ENCODE measurements at regions not wholly inside any gene's neighbourhood (a gene's known extent, or its start where the extent isn't known, plus 50 kb on each side); places are given as distances from the start of the nearest gene placed in this dataset.
"Not testable (repeated sequence)": the region's sequence is repeated elsewhere in the genome, so short reads cannot be mapped to it uniquely, and the experiment has no call there.

DNA sequence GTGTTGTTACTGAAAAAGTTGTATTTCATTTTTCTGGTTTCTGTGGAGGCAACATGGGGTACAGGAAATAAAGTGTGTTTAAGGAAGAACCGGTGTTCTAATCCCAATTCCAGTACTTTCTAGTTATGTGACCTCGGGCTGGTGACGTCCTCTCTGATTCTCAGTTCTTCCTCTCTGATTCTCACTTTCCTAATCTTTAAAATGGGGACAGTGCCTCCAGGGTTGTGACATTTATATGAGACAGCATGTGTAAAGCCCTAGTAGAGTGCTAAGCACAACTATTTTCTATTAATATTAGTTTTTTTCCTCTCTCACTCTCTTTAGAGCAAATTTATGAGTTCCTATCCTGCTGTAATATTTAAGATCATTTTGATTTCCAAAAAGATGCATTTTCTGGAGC is 50.9 kb upstream of the PTPDC1 start:
- no peak for DNase-seq

DNA sequence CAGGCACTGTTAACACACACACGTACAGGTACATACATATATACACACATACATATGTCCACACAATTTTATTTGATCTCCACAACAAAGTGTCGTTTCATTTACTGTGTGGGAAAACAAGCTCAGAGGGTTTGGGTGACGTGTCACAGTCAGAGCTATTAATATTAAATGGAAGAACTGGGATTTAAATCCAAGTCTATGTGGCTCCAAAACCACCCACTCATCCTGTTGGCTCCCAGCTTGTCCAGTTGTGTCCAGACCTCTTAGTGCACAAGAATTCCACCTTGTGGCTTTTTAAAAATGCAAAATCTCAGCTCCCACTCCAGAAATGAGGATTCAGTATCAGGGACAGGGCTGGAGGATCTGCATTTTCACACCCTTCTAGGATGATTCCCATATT is 52.3 kb upstream of the PTPDC1 start:
- DNase-seq: no peak

DNA sequence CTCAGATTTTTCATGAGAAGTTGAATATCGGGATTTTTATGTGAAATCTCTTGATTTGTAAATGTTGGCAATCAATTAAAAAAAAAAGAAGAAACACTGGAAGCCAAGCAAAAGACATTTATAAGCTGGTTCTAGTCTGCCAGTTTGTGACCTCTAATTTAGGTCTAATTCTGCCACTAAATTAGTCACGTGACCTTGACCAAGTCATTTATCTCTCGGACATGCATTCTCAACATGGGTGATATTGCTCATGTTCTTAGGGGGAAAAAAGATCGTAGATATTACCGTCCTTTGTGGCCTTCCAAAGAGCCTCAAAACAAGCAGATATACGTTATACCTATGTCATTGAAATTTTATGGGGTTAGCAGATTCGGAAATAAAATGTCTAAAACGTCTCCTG is 52.9 kb upstream of the PTPDC1 start:
- DNase-seq: no peak

DNA sequence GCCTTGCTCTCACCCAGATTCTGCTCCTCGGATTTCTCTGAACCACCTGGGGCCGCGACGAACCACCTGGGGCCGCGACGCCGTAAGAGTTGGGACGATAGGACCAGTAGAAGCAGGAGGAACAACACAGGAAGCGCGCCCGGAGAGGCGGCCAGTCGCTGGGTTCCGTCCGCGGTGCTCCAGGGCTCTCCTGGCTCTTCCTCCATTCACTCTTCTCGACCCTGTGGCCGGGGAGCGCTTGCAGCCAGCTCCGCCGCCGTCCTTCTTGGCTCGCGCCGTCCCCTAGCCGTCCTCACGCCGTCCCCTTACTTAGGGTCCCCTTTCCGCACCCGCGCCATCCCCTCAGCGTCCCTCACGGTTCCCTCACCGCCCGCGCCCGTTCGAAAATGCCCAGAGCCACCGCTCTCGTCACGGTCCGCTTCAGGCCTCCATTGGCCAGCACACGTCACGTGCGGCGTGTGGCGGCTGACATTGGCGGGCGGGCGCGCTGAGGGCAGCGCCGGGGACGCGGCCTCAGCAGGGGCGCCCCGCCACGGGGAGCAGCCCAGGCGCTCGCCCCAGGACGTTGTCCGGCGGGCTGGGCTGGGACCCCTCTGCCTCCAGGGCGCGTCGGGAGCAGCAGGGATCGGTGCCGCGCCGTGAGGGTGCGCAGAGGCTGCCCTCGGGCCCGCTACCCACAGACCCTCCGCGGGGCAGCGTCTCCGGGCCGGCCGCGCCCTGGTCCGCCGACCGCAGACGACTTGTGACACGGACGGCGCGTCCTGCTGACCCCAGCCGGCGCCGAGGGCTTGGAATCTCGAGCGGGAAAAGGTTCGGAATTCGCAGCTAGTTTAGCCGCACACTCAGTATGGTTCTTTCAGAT is 53.7 kb upstream of the PTPDC1 start:
- peak; percentile 90 for DNase-seq

DNA sequence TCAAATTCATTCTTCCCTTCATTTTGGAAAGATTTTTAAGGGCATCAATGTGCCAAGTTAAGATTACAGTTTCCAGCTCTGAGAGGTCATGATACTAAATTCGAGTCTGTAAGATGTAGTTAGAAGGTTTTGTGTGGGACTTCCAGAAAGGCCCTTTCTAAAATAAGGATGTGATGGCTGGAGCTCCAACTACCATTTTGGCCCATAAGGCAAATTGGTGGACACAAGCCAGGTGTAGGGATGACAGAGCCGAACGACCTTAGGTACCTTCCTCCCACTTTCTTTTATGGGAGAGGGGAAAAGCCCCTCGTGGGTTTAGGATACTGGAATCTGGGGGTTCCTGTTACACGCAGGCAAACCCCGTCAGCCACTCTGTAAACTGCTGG is 54.3 kb upstream of the PTPDC1 start:
- no peak for DNase-seq

DNA sequence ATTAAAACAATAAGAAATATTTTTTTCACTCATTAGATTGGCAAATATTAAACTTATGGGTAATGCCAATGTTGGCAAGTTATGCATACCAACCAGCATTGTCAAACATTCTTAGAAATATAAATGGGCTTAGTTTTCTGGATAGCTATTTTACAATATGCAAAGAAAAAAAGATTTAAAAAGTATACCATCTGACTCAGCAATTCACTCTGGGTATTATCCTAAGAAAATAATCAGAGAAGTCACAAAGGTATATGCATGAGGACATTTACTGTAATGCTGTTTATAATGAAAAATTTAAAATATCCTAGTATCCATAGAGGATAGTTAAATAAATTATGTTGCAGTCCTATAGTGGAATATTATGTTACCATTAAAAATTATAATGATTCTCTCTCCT is 57.4 kb upstream of the PTPDC1 start:
- no peak for DNase-seq

DNA sequence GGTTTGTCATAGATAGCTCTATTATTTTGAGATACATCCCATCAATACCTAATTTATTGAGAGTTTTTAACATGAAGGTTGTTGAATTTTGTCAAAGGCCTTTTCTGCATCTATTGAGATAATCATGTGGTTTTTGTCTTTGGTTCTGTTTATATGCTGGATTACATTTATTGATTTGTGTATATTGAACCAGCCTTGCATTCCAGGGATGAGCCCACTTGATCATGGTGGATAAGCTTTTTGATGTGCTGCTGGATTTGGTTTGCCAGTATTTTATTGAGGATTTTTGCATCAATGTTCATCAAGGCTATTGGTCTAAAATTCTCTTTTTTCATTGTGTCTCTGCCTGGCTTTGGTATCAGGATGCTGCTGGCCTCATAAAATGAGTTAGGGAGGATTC is 61.8 kb upstream of the PTPDC1 start:
- DNase-seq: not testable (repeated sequence)

DNA sequence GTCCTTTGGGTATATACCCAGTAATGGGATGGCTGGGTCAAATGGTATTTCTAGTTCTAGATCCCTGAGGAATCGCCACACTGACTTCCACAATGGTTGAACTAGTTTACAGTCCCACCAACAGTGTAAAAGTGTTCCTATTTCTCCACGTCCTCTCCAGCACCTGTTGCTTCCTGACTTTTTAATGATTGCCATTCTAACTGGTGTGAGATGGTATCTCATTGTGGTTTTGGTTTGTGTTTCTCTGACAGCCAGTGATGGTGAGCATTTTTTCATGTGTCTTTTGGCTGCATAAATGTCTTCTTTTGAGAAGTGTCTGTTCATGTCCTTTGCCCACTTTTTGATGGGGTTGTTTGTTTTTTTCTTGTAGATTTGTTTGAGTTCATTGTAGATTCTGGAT is 63.4 kb upstream of the PTPDC1 start:
- DNase-seq: not testable (repeated sequence)

DNA sequence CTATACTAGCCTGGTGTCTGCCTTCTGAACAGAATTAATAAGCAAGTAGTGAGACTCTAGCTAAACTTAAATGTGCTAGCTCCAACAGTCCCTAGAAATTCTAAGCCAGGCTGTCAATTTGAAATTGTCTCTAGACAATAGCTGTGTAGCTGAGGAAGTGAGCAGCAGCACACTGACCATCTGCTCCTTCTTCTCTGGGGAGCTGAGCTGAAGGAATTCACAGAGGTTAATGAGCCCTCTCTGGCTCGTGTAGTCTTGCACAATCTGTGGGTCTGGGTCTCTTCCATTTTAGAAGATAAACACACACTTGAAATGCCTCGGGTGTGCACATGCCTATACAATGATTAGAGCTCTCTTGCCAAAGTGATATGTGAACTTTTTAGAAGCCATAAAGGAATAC is 63.5 kb upstream of the BARX1 start:
- no peak for DNase-seq

DNA sequence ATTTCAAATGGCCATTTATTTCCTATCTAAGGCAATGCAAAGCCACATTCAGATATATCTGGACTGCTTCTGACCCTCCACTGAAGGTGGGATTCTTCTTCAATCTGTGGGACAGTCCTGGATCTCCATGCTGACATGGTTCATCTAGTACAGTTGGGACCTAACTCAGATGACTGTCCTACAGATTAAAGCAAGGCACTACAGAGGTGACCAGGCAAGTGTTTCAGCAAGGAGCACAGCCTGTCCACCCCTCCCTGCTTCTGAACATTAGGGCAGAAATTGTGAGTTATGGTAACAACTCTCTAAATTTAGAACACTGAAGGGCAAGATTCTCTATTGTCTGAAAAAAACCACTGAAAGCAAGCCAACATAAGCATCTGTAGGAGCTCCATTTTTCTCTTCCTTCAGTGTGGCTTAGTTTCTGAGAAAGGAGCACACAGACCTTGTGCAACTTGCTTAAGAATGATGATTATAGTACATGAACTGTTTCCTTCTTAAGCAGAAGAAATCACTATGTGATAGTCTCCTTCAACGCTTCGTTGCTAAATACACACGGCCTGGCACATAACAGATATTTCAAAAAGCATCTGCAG is 62.9 kb upstream of the BARX1 start:
- DNase-seq: no peak

DNA sequence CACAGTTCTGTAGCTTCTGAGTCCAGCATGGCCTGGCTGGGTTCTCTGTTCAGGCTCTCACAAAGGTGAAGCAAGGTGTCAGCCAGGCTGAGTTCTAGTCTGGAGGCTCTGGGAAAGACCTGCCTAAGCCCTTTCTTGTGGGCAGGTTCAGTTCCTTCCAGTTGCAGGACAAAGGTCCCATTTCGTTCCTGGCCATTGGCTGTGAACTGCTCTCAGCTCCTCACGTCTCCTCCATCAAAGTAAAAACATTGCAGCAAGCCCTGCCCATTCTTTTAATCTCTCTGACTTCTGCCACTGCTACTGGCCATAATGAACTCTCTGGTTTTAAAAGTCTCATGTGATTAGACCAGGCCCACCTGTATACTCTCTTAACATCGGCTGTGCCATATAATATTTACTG is 61.6 kb upstream of the BARX1 start:
- no peak for DNase-seq

DNA sequence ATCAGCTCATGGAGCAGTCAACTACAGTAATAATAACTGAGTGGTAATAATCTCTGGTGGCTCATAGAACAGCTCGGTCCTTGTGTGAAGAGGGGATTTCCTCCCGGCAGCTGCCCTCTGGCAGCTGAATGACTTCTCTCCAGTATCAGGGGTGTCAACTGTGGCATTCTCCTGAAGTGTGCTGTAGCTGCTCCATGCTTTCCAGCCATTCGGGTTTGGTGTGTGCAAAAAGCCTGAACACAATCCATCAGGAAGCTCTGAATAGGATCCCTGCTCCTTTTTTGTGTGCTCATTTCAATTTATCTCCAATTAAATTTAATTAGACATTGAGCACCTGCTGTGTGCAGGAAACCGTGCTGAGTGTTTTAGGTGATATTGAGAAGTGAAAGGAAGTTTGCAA is 59.8 kb upstream of the BARX1 start:
- DNase-seq: no peak

DNA sequence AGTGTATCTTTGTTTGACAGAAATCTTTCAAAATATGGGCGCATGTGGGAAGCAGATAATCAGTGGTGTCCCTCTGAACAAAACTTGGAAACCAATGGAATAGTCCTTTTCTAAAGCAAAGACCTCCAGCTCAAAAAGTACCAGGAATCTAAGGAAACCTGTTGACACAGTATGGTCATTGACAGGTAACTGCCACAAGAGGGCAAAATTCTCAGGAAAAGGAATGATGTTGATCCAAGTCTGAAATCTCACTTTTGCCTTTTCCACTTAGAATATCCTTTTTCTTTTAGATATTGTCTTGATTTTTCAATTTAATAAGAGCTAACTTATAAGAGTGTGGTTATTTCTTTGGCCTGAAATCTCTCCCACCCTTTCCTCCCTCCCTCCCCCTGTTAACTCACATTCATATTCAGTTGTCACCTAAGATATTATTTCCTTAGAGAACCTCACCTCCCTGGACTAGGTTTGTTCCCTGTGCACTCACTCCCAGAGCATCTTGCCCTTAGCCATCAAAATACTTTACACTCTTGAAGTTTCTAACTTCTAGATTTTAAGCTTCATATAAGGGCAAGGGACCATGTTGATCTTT is 59.0 kb upstream of the BARX1 start:
- DNase-seq: no peak

DNA sequence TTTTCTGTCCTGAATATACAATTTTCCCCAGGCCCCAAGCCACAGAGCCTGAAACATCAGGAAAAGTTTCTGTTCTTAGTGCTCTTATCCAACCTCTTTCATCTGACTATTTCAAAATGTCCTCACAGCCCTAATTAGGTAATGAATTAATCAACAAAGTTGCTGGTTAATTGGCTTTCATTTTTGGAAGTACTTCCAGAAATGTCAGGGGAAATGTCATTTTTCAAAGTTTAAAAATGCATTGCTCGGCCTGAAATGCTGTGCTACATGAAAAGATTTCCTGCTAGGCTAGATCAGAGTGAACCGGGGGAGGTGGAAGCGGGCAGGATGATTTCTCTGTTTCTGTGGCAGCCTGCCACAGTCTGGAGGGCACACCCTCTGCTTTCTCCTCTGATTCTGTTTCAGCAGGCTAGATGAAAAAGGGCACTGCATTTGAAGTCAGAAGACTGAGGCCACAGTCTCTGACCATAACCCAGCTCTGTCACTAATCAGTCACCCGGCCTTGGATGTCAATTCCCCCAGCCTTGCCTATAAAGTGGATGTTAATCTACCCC is 55.9 kb upstream of the BARX1 start:
- DNase-seq: no peak

DNA sequence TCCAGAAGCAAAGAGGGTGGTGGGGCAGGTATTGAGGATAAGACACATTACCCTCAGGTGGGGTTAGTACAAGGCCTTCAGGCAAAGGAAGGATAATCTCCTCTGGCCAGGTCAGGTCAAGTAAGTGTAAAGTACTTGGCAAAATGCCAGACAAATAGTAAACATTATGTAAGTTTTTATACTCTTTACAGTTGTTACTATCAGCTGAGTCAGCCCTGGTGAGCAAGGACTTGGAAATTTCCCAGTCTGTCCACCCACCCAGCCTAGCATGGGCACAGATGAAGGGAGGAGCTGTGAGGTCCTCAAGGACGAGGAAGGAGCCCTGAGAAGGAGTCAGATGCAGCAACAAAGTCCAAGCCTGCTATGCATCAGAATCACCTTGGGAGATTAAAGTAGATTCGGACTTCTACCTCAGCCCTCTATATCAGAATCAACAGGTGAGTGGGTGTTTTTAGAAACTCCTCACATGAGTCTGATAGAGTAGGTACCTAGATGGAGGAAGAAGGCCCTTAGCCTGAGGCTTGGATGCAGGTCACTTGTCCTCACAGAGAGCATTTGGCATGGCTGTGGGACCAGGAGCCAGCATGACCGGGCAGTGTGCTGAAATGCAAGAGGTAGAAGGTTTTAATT is 50.2 kb upstream of the BARX1 start:
- no peak for DNase-seq

Data from activated CD8-positive, alpha-beta memory T cell treated with anti-CD3 and anti-CD28 coated beads, Interleukin-2, amount 50 U/mL, for 48 hours (primary cell).